ENCODE measurements at regions not wholly inside any gene's neighbourhood (a gene's known extent, or its start where the extent isn't known, plus 50 kb on each side); places are given as distances from the start of the nearest gene placed in this dataset.

GRCh38 chr14:51780741-51781140, 79.7 kb upstream of the GNG2 start:
- Mint-ChIP-seq H3K4me1 (peaks cover 7% of the 10 kb centered on the region), H3K4me3 (no peak overlapping the region), H3K27ac (no peak overlapping the region), H3K9me3 (no peaks in the 10 kb centered on the region), H3K36me3 (ENCODE audit: low read depth) (no peaks in the 10 kb centered on the region), H3K27me3 (ENCODE audit: low read depth) (peaks cover 7% of the 10 kb centered on the region)
- TF ChIP-seq CTCF (IDR thresholded peaks at IDR 0.05; ENCODE audit: unreplicated experiment in 3 of 3), result no peak

GRCh38 chr14:51781381-51781780, 79.0 kb upstream of the GNG2 start:
- H3K36me3 Mint-ChIP-seq (ENCODE audit: low read depth), result no peaks in the 10 kb centered on the region
- no peak for TF ChIP-seq CTCF (IDR thresholded peaks at IDR 0.05; ENCODE audit: unreplicated experiment in 3 of 3)

GRCh38 chr14:51782435-51782834, 78.0 kb upstream of the GNG2 start:
- H3K27ac Mint-ChIP-seq, result no peak overlapping the region
- peaks cover 5% of the 10 kb centered on the region for H3K9me3 Mint-ChIP-seq
- TF ChIP-seq CTCF (IDR thresholded peaks at IDR 0.05; ENCODE audit: unreplicated experiment in 3 of 3), result no peak
- H3K36me3 Mint-ChIP-seq (ENCODE audit: low read depth), result no peaks in the 10 kb centered on the region
- peaks cover 7% of the 10 kb centered on the region for H3K27me3 Mint-ChIP-seq (ENCODE audit: low read depth)
- H3K4me3 Mint-ChIP-seq, result no peak overlapping the region
- no peaks in the 10 kb centered on the region for H3K4me1 Mint-ChIP-seq

More at GRCh38 chr14:51781381-51781780, 79.0 kb upstream of the GNG2 start:
- Mint-ChIP-seq H3K4me3 (no peak overlapping the region), H3K27ac (no peak overlapping the region), H3K9me3 (no peaks in the 10 kb centered on the region), H3K4me1 (peaks cover 2% of the 10 kb centered on the region), H3K27me3 (ENCODE audit: low read depth) (peaks cover 7% of the 10 kb centered on the region)

- H3K4me1 Mint-ChIP-seq, result no peaks in the 10 kb centered on the region
- H3K9me3 Mint-ChIP-seq, result peaks cover 8% of the 10 kb centered on the region
- peaks cover 4% of the 10 kb centered on the region for H3K27me3 Mint-ChIP-seq (ENCODE audit: low read depth)
- TF ChIP-seq CTCF (IDR thresholded peaks at IDR 0.05; ENCODE audit: unreplicated experiment in 3 of 3), result no peak
- H3K36me3 Mint-ChIP-seq (ENCODE audit: low read depth), result no peaks in the 10 kb centered on the region
- no peak overlapping the region for H3K27ac Mint-ChIP-seq
- no peak overlapping the region for H3K4me3 Mint-ChIP-seq
Measured at GRCh38 chr14:51783765-51784164, 76.6 kb upstream of the GNG2 start.

GRCh38 chr14:51784466-51784865, 75.9 kb upstream of the GNG2 start:
- Mint-ChIP-seq H3K27ac (no peak overlapping the region), H3K4me1 (no peaks in the 10 kb centered on the region), H3K4me3 (no peak overlapping the region), H3K27me3 (ENCODE audit: low read depth) (peaks cover 4% of the 10 kb centered on the region), H3K9me3 (peaks cover 13% of the 10 kb centered on the region), H3K36me3 (ENCODE audit: low read depth) (no peaks in the 10 kb centered on the region)
- TF ChIP-seq CTCF (IDR thresholded peaks at IDR 0.05; ENCODE audit: unreplicated experiment in 3 of 3), result no peak

- Mint-ChIP-seq H3K36me3 (ENCODE audit: low read depth) (no peaks in the 10 kb centered on the region), H3K27ac (no peak overlapping the region), H3K4me3 (no peak overlapping the region), H3K27me3 (ENCODE audit: low read depth) (peaks cover 3% of the 10 kb centered on the region), H3K4me1 (no peaks in the 10 kb centered on the region), H3K9me3 (peaks cover 15% of the 10 kb centered on the region)
- TF ChIP-seq CTCF (IDR thresholded peaks at IDR 0.05; ENCODE audit: unreplicated experiment in 3 of 3), result no peak
Measured at GRCh38 chr14:51786227-51786626, 74.2 kb upstream of the GNG2 start.

Measured in nephron (organoid).